Common myeloid progenitor, CD34-positive (primary cell): ENCODE measurements at regions not wholly inside any gene's neighbourhood (a gene's known extent, or its start where the extent isn't known, plus 50 kb on each side); places are given as distances from the start of the nearest gene placed in this dataset.

ENCODE experiments used
- CTCF ChIA-PET: fragments of 350-600 bp; sonication (Branson Sonifier 250); formaldehyde crosslinking; loops from one replicate; lab custom pipeline; 2021; ENCODE audit warnings: antibody characterized with exemption; lab: Charles Lee
- POLR2A ChIA-PET: fragments of 350-600 bp; sonication (Branson Sonifier 250); formaldehyde crosslinking; loops from one replicate; lab custom pipeline; 2021; ENCODE audit warnings: antibody characterized with exemption; lab: Charles Lee
- DNase-seq, 3 donors: peaks; one replicate each; pipeline versions ENCODE4 v3.0.0 to v3.0.0-alpha.2; 2013
- H3K27ac ChIP-seq, 2 experiments: 1 replicate in 1 of 2; 2 replicates in 1 of 2; pipeline ENCODE4 v1.7.0; 2013; ENCODE audit warnings: inconsistent platforms in 2 of 2, low read length in 2 of 2, mild to moderate bottlenecking in 2 of 2, low read depth in 1 of 2, moderate library complexity in 1 of 2; ENCODE audit not compliant: severe bottlenecking in 2 of 2, insufficient read depth in 1 of 2, poor library complexity in 1 of 2
- H3K27me3 ChIP-seq, 5 experiments: replicated peaks in 2 of 5; 1 replicate in 3 of 5; 2 replicates in 2 of 5; pipeline versions ENCODE4 v1.6.1 to v1.7.0; 2013; ENCODE audit warnings: low read length in 4 of 5, mild to moderate bottlenecking in 2 of 5, moderate library complexity in 2 of 5, inconsistent platforms in 1 of 5; ENCODE audit not compliant: insufficient read depth in 5 of 5, control insufficient read depth in 4 of 5
- H3K36me3 ChIP-seq, 4 experiments: 1 replicate in 2 of 4; 2 replicates in 2 of 4; pipeline versions ENCODE4 v1.6.1 to v1.7.0; 2013; ENCODE audit warnings: low read length in 3 of 4, control low read depth in 1 of 4, mild to moderate bottlenecking in 1 of 4; ENCODE audit not compliant: control insufficient read depth in 4 of 4, insufficient read depth in 4 of 4
- H3K4me1 ChIP-seq, 4 experiments: 1 replicate in 3 of 4; 2 replicates in 1 of 4; pipeline versions ENCODE4 v1.6.1 to v1.7.1; 2013; ENCODE audit warnings: low read length in 3 of 4, mild to moderate bottlenecking in 3 of 4, control low read depth in 1 of 4, inconsistent platforms in 1 of 4, moderate library complexity in 1 of 4; ENCODE audit not compliant: control insufficient read depth in 4 of 4, insufficient read depth in 4 of 4; ENCODE audit errors: control extremely low read depth in 1 of 4
- H3K4me3 ChIP-seq, 7 experiments: 1 replicate in 4 of 7; 2 replicates in 3 of 7; pipeline versions ENCODE4 v1.5.1 to v1.7.0; 2013; ENCODE audit warnings: mild to moderate bottlenecking in 7 of 7, low read length in 6 of 7, moderate library complexity in 6 of 7, inconsistent platforms in 2 of 7, low read depth in 2 of 7, control low read depth in 1 of 7; ENCODE audit not compliant: insufficient read depth in 4 of 7, control insufficient read depth in 1 of 7; ENCODE audit errors: extremely low read depth in 1 of 7
- H3K9me3 ChIP-seq, 5 experiments: 1 replicate in 4 of 5; 2 replicates in 1 of 5; pipeline versions ENCODE4 v1.6.1 to v1.7.1; 2013; ENCODE audit warnings: low read length in 4 of 5, mild to moderate bottlenecking in 2 of 5, inconsistent platforms in 1 of 5, low read depth in 1 of 5, moderate library complexity in 1 of 5; ENCODE audit not compliant: control insufficient read depth in 4 of 5, insufficient read depth in 2 of 5; ENCODE audit errors: control extremely low read depth in 1 of 5
- WGBS: methylation state at CpG from one replicate; pipeline ENCODE4 v1.1.5; 2013; ENCODE audit not compliant: insufficient coverage; 5-methylcytosine and 5-hydroxymethylcytosine counted together

GRCh38 chr5:63831381-63831780, 130.9 kb downstream of the HTR1A start:
- Histone ChIP-seq H3K9me3 (no peaks in the 10 kb centered on the region), H3K4me3 (no peak overlapping the region), H3K36me3 (no peaks in the 10 kb centered on the region), H3K4me1 (no peaks in the 10 kb centered on the region), H3K27me3 (no peaks in the 10 kb centered on the region), H3K27ac (no peak overlapping the region)
- no peak for DNase-seq
- ChIA-PET CTCF (no interaction called here), POLR2A (no interaction called here)

GRCh38 chr5:63825984-63826383, 136.3 kb downstream of the HTR1A start:
- H3K4me1 ChIP-seq = no peaks in the 10 kb centered on the region
- no peak for DNase-seq
- H3K9me3 ChIP-seq = no peaks in the 10 kb centered on the region
- ChIA-PET POLR2A (no interaction called here), CTCF (no interaction called here)
- H3K4me3 ChIP-seq = no peak overlapping the region
- 88% methylated on average over 1 of the region's 1 CpG for WGBS
- H3K27me3 ChIP-seq = no peaks in the 10 kb centered on the region
- H3K27ac ChIP-seq = no peak overlapping the region
- H3K36me3 ChIP-seq = no peaks in the 10 kb centered on the region

GRCh38 chr5:63823583-63823982, 138.7 kb downstream of the HTR1A start:
- ChIA-PET CTCF (no interaction called here), POLR2A (no interaction called here)
- H3K27me3 ChIP-seq = no peaks in the 10 kb centered on the region
- no peak overlapping the region for H3K27ac ChIP-seq
- DNase-seq = no peak
- no peaks in the 10 kb centered on the region for H3K36me3 ChIP-seq
- H3K4me3 ChIP-seq = no peak overlapping the region
- no peaks in the 10 kb centered on the region for H3K4me1 ChIP-seq
- WGBS = 100% methylated on average over 1 of the region's 2 CpGs
- no peaks in the 10 kb centered on the region for H3K9me3 ChIP-seq

- Histone ChIP-seq H3K4me3 (no peak overlapping the region), H3K9me3 (no peaks in the 10 kb centered on the region), H3K27me3 (no peaks in the 10 kb centered on the region), H3K4me1 (no peaks in the 10 kb centered on the region), H3K27ac (no peak overlapping the region), H3K36me3 (no peaks in the 10 kb centered on the region)
- ChIA-PET CTCF (no interaction called here), POLR2A (no interaction called here)
- DNase-seq = peak in 1 of 3 donors; percentile 2
- no CpG with 5 or more reads among the region's 1 CpG for WGBS
These were observed 139.6 kb downstream of the HTR1A start for GRCh38 chr5:63822614-63823013.

GRCh38 chr5:63820577-63820976, 141.7 kb downstream of the HTR1A start:
- ChIA-PET CTCF (no interaction called here), POLR2A (no interaction called here)
- Histone ChIP-seq H3K36me3 (no peaks in the 10 kb centered on the region), H3K9me3 (peaks cover 0 to 3% (median 0%) of the 10 kb centered on the region in 5 experiments), H3K4me1 (no peaks in the 10 kb centered on the region), H3K27ac (no peak overlapping the region), H3K27me3 (no peaks in the 10 kb centered on the region), H3K4me3 (no peak overlapping the region)
- 33% methylated on average over 3 of the region's 3 CpGs for WGBS
- peak in 1 of 3 donors; percentile 56 for DNase-seq

GRCh38 chr5:63812693-63813092, 149.6 kb downstream of the HTR1A start:
- POLR2A ChIA-PET = no interaction called here
- Histone ChIP-seq H3K27ac (no peak overlapping the region), H3K36me3 (no peaks in the 10 kb centered on the region), H3K9me3 (peaks cover 0 to 4% (median 3%) of the 10 kb centered on the region in 5 experiments), H3K27me3 (no peaks in the 10 kb centered on the region), H3K4me3 (no peak overlapping the region), H3K4me1 (no peaks in the 10 kb centered on the region)
- DNase-seq = no peak
- 100% methylated on average over 2 of the region's 3 CpGs for WGBS
- CTCF ChIA-PET = no interaction called here

GRCh38 chr5:63811961-63812360, 150.3 kb downstream of the HTR1A start:
- Histone ChIP-seq H3K27me3 (no peaks in the 10 kb centered on the region), H3K4me3 (no peak overlapping the region), H3K36me3 (no peaks in the 10 kb centered on the region), H3K4me1 (no peaks in the 10 kb centered on the region), H3K27ac (no peak overlapping the region), H3K9me3 (peaks cover 0 to 4% (median 3%) of the 10 kb centered on the region in 5 experiments)
- ChIA-PET POLR2A (no interaction called here), CTCF (no interaction called here)
- WGBS = 100% methylated on average over 1 of the region's 2 CpGs
- DNase-seq = no peak
